Panc1 (cell line): ENCODE measurements at regions not wholly inside any gene's neighbourhood (a gene's known extent, or its start where the extent isn't known, plus 50 kb on each side); places are given as distances from the start of the nearest gene placed in this dataset.

Source experiments
- ATAC-seq: fragments of 200-7000 bp; cut with Tn5 transposase; 2 replicates; pipeline ENCODE4 v1.9.1; 2020; ENCODE audit warnings: mild to moderate bottlenecking, moderate library complexity
- BruUV-seq: library from RNA; stranded (reverse); fragments of 400-500 nt; replicated peaks from 2 replicates; lab custom pipeline; 2021; lab: Mats Ljungman, UMichigan
- CTCF ChIA-PET: fragments of 300-600 bp; sonication (Branson Sonifier 250); formaldehyde crosslinking; loops from one replicate; lab custom pipeline; 2022; ENCODE audit warnings: antibody characterized with exemption; lab: Charles Lee
- POLR2A ChIA-PET: fragments of 300-600 bp; sonication (Branson Sonifier 250); formaldehyde crosslinking; loops from one replicate; lab custom pipeline; 2022; ENCODE audit warnings: antibody characterized with exemption; lab: Charles Lee
- DNase-seq: peaks from one replicate; pipeline ENCODE4 v3.0.0-alpha.2; 2010; ENCODE audit warnings: low read depth, low spot score
- H3K27ac ChIP-seq: 2 replicates; pipeline ENCODE4 v1.5.1; 2011; ENCODE audit warnings: mild to moderate bottlenecking, low read length, inconsistent platforms
- H3K27me3 ChIP-seq: fragments of 200-500 bp; sonication (Bioruptor generic); 2 replicates; pipeline ENCODE4 v1.6.0; 2014; ENCODE audit warnings: low read length, inconsistent platforms; ENCODE audit not compliant: control insufficient read depth, insufficient read depth
- H3K36me3 ChIP-seq: fragments of 200-500 bp; sonication (Bioruptor generic); 2 replicates; pipeline ENCODE4 v1.5.1; 2014; ENCODE audit warnings: inconsistent platforms, mild to moderate bottlenecking, low read length, moderate library complexity; ENCODE audit not compliant: control insufficient read depth, insufficient read depth
- H3K4me1 ChIP-seq: 2 replicates; pipeline ENCODE4 v1.5.1; 2011; ENCODE audit warnings: inconsistent platforms, mild to moderate bottlenecking, low read length, moderate library complexity; ENCODE audit not compliant: control insufficient read depth, insufficient read depth
- H3K4me3 ChIP-seq, 2 experiments: 2 replicates each; pipeline ENCODE4 v1.5.1; 2011 to 2012; ENCODE audit warnings: low read depth in 2 of 2, low read length in 2 of 2, mild to moderate bottlenecking in 2 of 2, inconsistent platforms in 1 of 2, moderate library complexity in 1 of 2
- H3K9me3 ChIP-seq: fragments of 200-500 bp; sonication (Bioruptor generic); 2 replicates; pipeline ENCODE4 v1.5.1; 2014; ENCODE audit warnings: low read depth, mild to moderate bottlenecking, inconsistent platforms, low read length, moderate library complexity; ENCODE audit not compliant: control insufficient read depth, insufficient read depth
- CTCF ChIP-seq: fragments of 450-650 bp; IDR thresholded peaks from 2 replicates; pipeline ENCODE4 v1.5.1; 2017; ENCODE audit warnings: mild to moderate bottlenecking
- POLR2AphosphoS5 ChIP-seq: IDR thresholded peaks from 2 replicates; pipeline ENCODE4 v1.6.1; 2012; ENCODE audit warnings: mild to moderate bottlenecking, low read depth, low read length, moderate library complexity
- REST ChIP-seq, 2 experiments: IDR thresholded peaks; 2 replicates each; pipeline ENCODE4 v1.6.1; 2011 to 2012; ENCODE audit warnings: low read depth in 2 of 2, control low read depth in 1 of 2, low read length in 1 of 2, mild to moderate bottlenecking in 1 of 2, moderate library complexity in 1 of 2; ENCODE audit not compliant: insufficient read depth in 1 of 2
- SIN3A ChIP-seq: IDR thresholded peaks from 2 replicates; pipeline ENCODE4 v1.6.1; 2012; ENCODE audit warnings: low read depth, mild to moderate bottlenecking, low read length, moderate library complexity, borderline replicate concordance; ENCODE audit not compliant: insufficient read depth
- TCF7L2 ChIP-seq: IDR thresholded peaks from 2 replicates; pipeline ENCODE4 v1.6.1; 2011; ENCODE audit warnings: mild to moderate bottlenecking, low read depth, low read length, inconsistent platforms
- in situ Hi-C: cut with HindIII; loops from 2 replicates; pipeline ENCODE4 v1.10.0; 2016; ENCODE audit warnings: low sequenced_read_pairs, low pct_unique_long_range_greater_than_20kb
- intact Hi-C: fragments of 100-400 bp; cut with micrococcal nuclease; formaldehyde crosslinking; loops from one replicate; pipeline ENCODE4 v1.10.0; 2022; ENCODE audit not compliant: unreplicated experiment

GRCh38 chr20:54774426-54774825 is 299.0 kb downstream of the DOK5 start:
- intact Hi-C loops, result no loop called here
- ATAC-seq (no peak), DNase-seq (no peak)
- Histone ChIP-seq H3K36me3 (no peaks in the 10 kb centered on the region), H3K27ac (no peak overlapping the region), H3K4me1 (no peaks in the 10 kb centered on the region), H3K9me3 (no peaks in the 10 kb centered on the region), H3K27me3 (no peaks in the 10 kb centered on the region), H3K4me3 (no peak overlapping the region)
- BruUV-seq, result no TSS peak
- TF ChIP-seq SIN3A, result no peak
- no peak for TF ChIP-seq CTCF
- TF ChIP-seq POLR2AphosphoS5, result no peak
- no peak for TF ChIP-seq REST (IDR thresholded peaks at IDR 0.05; ENCODE audit: insufficient read depth in 1 of 2, low read depth in 2 of 2, low read length in 1 of 2)
- no peak for TF ChIP-seq TCF7L2
- POLR2A ChIA-PET, result no interaction called here
- CTCF ChIA-PET, result no interaction called here
- in situ Hi-C loops, result no loop called here

GRCh38 chr20:54773643-54774000 is 298.2 kb downstream of the DOK5 start:
- no peak for TF ChIP-seq POLR2AphosphoS5
- no peak for TF ChIP-seq TCF7L2
- no peak for TF ChIP-seq SIN3A
- no peak for TF ChIP-seq REST (IDR thresholded peaks at IDR 0.05; ENCODE audit: insufficient read depth in 1 of 2, low read depth in 2 of 2, low read length in 1 of 2)
- TF ChIP-seq CTCF, result no peak
- CTCF ChIA-PET, result no interaction called here
- Histone ChIP-seq H3K27me3 (no peaks in the 10 kb centered on the region), H3K4me1 (no peaks in the 10 kb centered on the region), H3K9me3 (no peaks in the 10 kb centered on the region), H3K36me3 (no peaks in the 10 kb centered on the region), H3K27ac (no peak overlapping the region), H3K4me3 (no peak overlapping the region)
- DNase-seq, result no peak
- intact Hi-C loops, result no loop called here
- no TSS peak for BruUV-seq
- POLR2A ChIA-PET, result no interaction called here
- in situ Hi-C loops, result no loop called here
- ATAC-seq, result no peak
